IMR-90 (cell line): ENCODE measurements at regions not wholly inside any gene's neighbourhood (a gene's known extent, or its start where the extent isn't known, plus 50 kb on each side); places are given as distances from the start of the nearest gene placed in this dataset.

Experiments
- ATAC-seq: fragments of 200-7000 bp; cut with Tn5 transposase; 2 replicates; pipeline ENCODE4 v1.9.1; 2020; ENCODE audit warnings: low read depth, mild to moderate bottlenecking, moderate library complexity
- BruUV-seq: library from RNA; stranded (reverse); fragments of 400-500 nt; replicated peaks from 2 replicates; lab custom pipeline; 2021; lab: Mats Ljungman, UMichigan
- CTCF ChIA-PET: fragments of 300-600 bp; formaldehyde crosslinking; extraction: SDS; loops from one replicate; lab custom pipeline; 2021; ENCODE audit warnings: antibody characterized with exemption; lab: Yijun Ruan, JAX
- POLR2A ChIA-PET: fragments of 300-600 bp; sonication (Branson Sonifier 250); formaldehyde crosslinking; loops from one replicate; lab custom pipeline; 2022; ENCODE audit warnings: antibody characterized with exemption; ENCODE audit not compliant: unreplicated experiment; lab: Charles Lee
- DNase-seq: peaks from one replicate; pipeline ENCODE4 v3.0.0; 2013
- H2AFZ ChIP-seq: replicated peaks from 2 replicates; pipeline ENCODE3; 2013; ENCODE audit warnings: low read length, mild to moderate bottlenecking; ENCODE audit not compliant: poor library complexity
- H2AK5ac ChIP-seq: 2 replicates; pipeline ENCODE4 v1.6.1; 2013; ENCODE audit warnings: low read depth, low read length, inconsistent platforms
- H2AK9ac ChIP-seq: replicated peaks from 2 replicates; pipeline ENCODE3; 2013; ENCODE audit warnings: mild to moderate bottlenecking, low read depth, low read length, moderate library complexity; ENCODE audit not compliant: poor library complexity
- H2BK120ac ChIP-seq: 2 replicates; pipeline ENCODE4 v1.6.1; 2013; ENCODE audit warnings: low read depth, low read length, inconsistent platforms
- H2BK15ac ChIP-seq: 3 replicates; pipeline ENCODE4 v1.6.1; 2013; ENCODE audit warnings: low read depth, low read length, inconsistent platforms
- H2BK20ac ChIP-seq: 2 replicates; pipeline ENCODE4 v1.6.1; 2013; ENCODE audit warnings: low read depth, mild to moderate bottlenecking, inconsistent platforms, low read length, moderate library complexity
- H2BK5ac ChIP-seq: 2 replicates; pipeline ENCODE4 v1.6.1; 2013; ENCODE audit warnings: mild to moderate bottlenecking, low read depth, low read length, inconsistent platforms; ENCODE audit not compliant: poor library complexity, severe bottlenecking
- H3K14ac ChIP-seq: replicated peaks from 2 replicates; pipeline ENCODE4 v1.6.1; 2013; ENCODE audit warnings: low read depth, low read length, inconsistent platforms
- H3K18ac ChIP-seq: 2 replicates; pipeline ENCODE4 v1.6.1; 2013; ENCODE audit warnings: low read depth, low read length, control low read depth
- H3K23ac ChIP-seq: 2 replicates; pipeline ENCODE4 v1.6.1; 2013; ENCODE audit warnings: low read depth, low read length, inconsistent platforms
- H3K27ac ChIP-seq: 2 replicates; pipeline ENCODE4 v1.5.1; 2013; ENCODE audit warnings: mild to moderate bottlenecking, control low read depth, low read length; ENCODE audit not compliant: insufficient read depth
- H3K27me3 ChIP-seq: 2 replicates; pipeline ENCODE4 v1.6.1; 2013; ENCODE audit warnings: low read length; ENCODE audit not compliant: control insufficient read depth, insufficient read depth
- H3K36me3 ChIP-seq: 2 replicates; pipeline ENCODE4 v1.6.1; 2013; ENCODE audit warnings: low read length, mixed read lengths; ENCODE audit not compliant: control insufficient read depth, insufficient read depth
- H3K4ac ChIP-seq: 2 replicates; pipeline ENCODE4 v1.6.1; 2013; ENCODE audit warnings: low read depth, low read length, inconsistent platforms
- H3K4me1 ChIP-seq: 2 replicates; pipeline ENCODE4 v1.6.1; 2013; ENCODE audit warnings: low read length, mixed read lengths; ENCODE audit not compliant: control insufficient read depth, insufficient read depth
- H3K4me2 ChIP-seq: 2 replicates; pipeline ENCODE4 v1.6.1; 2013; ENCODE audit warnings: low read depth, mild to moderate bottlenecking, control low read depth, low read length, moderate library complexity
- H3K4me3 ChIP-seq: 2 replicates; pipeline ENCODE4 v1.5.1; 2013; ENCODE audit warnings: low read depth, mild to moderate bottlenecking, control low read depth, low read length, moderate library complexity; ENCODE audit not compliant: insufficient read depth
- H3K56ac ChIP-seq: 2 replicates; pipeline ENCODE4 v1.6.1; 2013; ENCODE audit warnings: low read length, inconsistent platforms; ENCODE audit not compliant: insufficient read depth; ENCODE audit errors: extremely low read depth
- H3K79me1 ChIP-seq, 2 experiments: 2 replicates each; pipeline ENCODE4 v1.6.1; 2013; ENCODE audit warnings: low read length in 2 of 2, inconsistent platforms in 1 of 2, low read depth in 1 of 2
- H3K9ac ChIP-seq: 2 replicates; pipeline ENCODE4 v1.6.1; 2013; ENCODE audit warnings: low read depth, low read length, control low read depth
- H3K9me1 ChIP-seq: 2 replicates; pipeline ENCODE4 v1.6.1; 2013; ENCODE audit warnings: low read length, inconsistent platforms; ENCODE audit not compliant: insufficient read depth
- H3K9me3 ChIP-seq: 2 replicates; pipeline ENCODE4 v1.6.1; 2013; ENCODE audit warnings: low read length; ENCODE audit not compliant: control insufficient read depth, insufficient read depth
- H4K20me1 ChIP-seq: 2 replicates; pipeline ENCODE4 v1.6.1; 2013; ENCODE audit warnings: low read length, inconsistent platforms; ENCODE audit not compliant: insufficient read depth
- H4K5ac ChIP-seq: 2 replicates; pipeline ENCODE4 v1.6.1; 2013; ENCODE audit warnings: mild to moderate bottlenecking, low read depth, low read length, control low read depth
- H4K8ac ChIP-seq, 2 experiments: 2 replicates each; pipeline ENCODE4 v1.6.1; 2013; ENCODE audit warnings: low read depth in 2 of 2, low read length in 2 of 2, control low read depth in 1 of 2, inconsistent platforms in 1 of 2
- H4K91ac ChIP-seq: 2 replicates; pipeline ENCODE4 v1.6.1; 2013; ENCODE audit warnings: low read depth, low read length, inconsistent platforms; ENCODE audit not compliant: insufficient read depth
- RCOR1 ChIP-seq: IDR thresholded peaks from 2 replicates; pipeline ENCODE4 v1.6.1; 2012; ENCODE audit warnings: mild to moderate bottlenecking, low read length, improper control_type of control experiment; ENCODE audit not compliant: insufficient replicate concordance
- SMC3 ChIP-seq: fragments of 150-350 bp; IDR thresholded peaks from 2 replicates; pipeline ENCODE4 v1.6.1; 2016; ENCODE audit warnings: low read depth, mild to moderate bottlenecking, antibody characterized with exemption, low read length, moderate library complexity
- WGBS, 2 experiments: methylation state at CpG; one replicate each; pipeline versions ENCODE4 v1.1.5 to v1.1.7; 2013; ENCODE audit warnings: missing lambda C conversion rate in 2 of 2; ENCODE audit not compliant: insufficient read length in 1 of 2; ENCODE audit errors: extremely low coverage in 2 of 2; 5-methylcytosine and 5-hydroxymethylcytosine counted together
- dilution Hi-C: fragments of 300-500 bp; cut with HindIII; formaldehyde crosslinking; loops from one replicate; pipeline ENCODE4 v1.14.3; 2018; ENCODE audit warnings: low sequenced_read_pairs; ENCODE audit not compliant: unreplicated experiment
- in situ Hi-C: fragments of 300-500 bp; cut with MboI; formaldehyde crosslinking; loops from 3 replicates; pipeline ENCODE4 v1.14.3; 2019; ENCODE audit warnings: low sequenced_read_pairs, inconsistent platforms, mixed read lengths
- intact Hi-C: fragments of 100-400 bp; cut with micrococcal nuclease; formaldehyde crosslinking; loops from 2 replicates; pipeline ENCODE4 v1.10.0; 2022
- TF ChIP-seq, protein P1 (sequence below): conservative IDR thresholded peaks from 2 replicates; pipeline ENCODE4 v1.5.1; 2012; ENCODE audit warnings: mild to moderate bottlenecking, low read depth, low read length, improper control_type of control experiment
- TF ChIP-seq, protein P2 (sequence below): fragments of 150-350 bp; IDR thresholded peaks from 2 replicates; pipeline ENCODE4 v1.6.1; 2016; ENCODE audit warnings: low read depth, mild to moderate bottlenecking, low read length, moderate library complexity, borderline replicate concordance

DNA sequence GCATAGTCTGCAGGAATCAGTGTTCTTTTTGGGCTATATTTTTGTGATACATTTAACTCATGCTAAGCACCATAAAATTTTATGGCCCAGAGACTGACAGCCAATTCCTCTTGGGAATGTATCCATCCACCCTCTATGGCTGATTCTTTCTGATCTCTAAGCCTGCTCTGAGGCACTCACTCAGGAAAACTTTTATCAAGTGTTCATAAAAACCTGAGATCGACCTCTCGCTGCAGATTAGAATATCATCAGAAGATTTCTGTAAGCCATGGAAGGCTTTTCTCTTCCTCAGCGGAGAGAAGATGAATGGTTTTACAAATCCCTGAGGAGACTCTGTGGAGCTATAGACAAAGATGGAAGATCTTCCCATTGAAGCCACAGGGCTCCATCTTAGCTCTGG is 489.8 kb upstream of the GHITM start:
- H2BK120ac ChIP-seq, result no peak overlapping the region
- no peak overlapping the region for H3K56ac ChIP-seq
- ATAC-seq (no peak), DNase-seq (no peak)
- no peak overlapping the region for H3K27ac ChIP-seq
- H4K20me1 ChIP-seq, result no peaks in the 10 kb centered on the region
- WGBS, 2 experiments, result no CpG with 5 or more reads among the region's 3 CpGs
- no peak overlapping the region for H3K18ac ChIP-seq
- BruUV-seq, result no TSS peak
- H3K27me3 ChIP-seq, result no peaks in the 10 kb centered on the region
- H4K8ac ChIP-seq, result no peak overlapping the region
- TF ChIP-seq, protein P1, sequence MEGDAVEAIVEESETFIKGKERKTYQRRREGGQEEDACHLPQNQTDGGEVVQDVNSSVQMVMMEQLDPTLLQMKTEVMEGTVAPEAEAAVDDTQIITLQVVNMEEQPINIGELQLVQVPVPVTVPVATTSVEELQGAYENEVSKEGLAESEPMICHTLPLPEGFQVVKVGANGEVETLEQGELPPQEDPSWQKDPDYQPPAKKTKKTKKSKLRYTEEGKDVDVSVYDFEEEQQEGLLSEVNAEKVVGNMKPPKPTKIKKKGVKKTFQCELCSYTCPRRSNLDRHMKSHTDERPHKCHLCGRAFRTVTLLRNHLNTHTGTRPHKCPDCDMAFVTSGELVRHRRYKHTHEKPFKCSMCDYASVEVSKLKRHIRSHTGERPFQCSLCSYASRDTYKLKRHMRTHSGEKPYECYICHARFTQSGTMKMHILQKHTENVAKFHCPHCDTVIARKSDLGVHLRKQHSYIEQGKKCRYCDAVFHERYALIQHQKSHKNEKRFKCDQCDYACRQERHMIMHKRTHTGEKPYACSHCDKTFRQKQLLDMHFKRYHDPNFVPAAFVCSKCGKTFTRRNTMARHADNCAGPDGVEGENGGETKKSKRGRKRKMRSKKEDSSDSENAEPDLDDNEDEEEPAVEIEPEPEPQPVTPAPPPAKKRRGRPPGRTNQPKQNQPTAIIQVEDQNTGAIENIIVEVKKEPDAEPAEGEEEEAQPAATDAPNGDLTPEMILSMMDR, result no peak
- TF ChIP-seq RCOR1 (no peak), SMC3 (no peak)
- TF ChIP-seq, protein P2, sequence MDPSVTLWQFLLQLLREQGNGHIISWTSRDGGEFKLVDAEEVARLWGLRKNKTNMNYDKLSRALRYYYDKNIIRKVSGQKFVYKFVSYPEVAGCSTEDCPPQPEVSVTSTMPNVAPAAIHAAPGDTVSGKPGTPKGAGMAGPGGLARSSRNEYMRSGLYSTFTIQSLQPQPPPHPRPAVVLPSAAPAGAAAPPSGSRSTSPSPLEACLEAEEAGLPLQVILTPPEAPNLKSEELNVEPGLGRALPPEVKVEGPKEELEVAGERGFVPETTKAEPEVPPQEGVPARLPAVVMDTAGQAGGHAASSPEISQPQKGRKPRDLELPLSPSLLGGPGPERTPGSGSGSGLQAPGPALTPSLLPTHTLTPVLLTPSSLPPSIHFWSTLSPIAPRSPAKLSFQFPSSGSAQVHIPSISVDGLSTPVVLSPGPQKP, result no peak
- no peak overlapping the region for H3K4me2 ChIP-seq
- intact Hi-C loops (no loop called here), dilution Hi-C loops (no loop called here), in situ Hi-C loops (no loop called here)
- no peak overlapping the region for H3K4me3 ChIP-seq
- H2AK9ac ChIP-seq, result no peak overlapping the region
- H3K4ac ChIP-seq, result no peak overlapping the region
- 0 out of 2 replicates have a peak, but pooled peaks cover 3% of the 10 kb centered on the region for H3K9me3 ChIP-seq
- H3K4me1 ChIP-seq, result no peaks in the 10 kb centered on the region
- no peak overlapping the region for H2AK5ac ChIP-seq
- no peak overlapping the region for H2BK5ac ChIP-seq
- no peak overlapping the region for H3K23ac ChIP-seq
- H4K5ac ChIP-seq, result no peak overlapping the region
- H2BK20ac ChIP-seq, result no peak overlapping the region
- H3K36me3 ChIP-seq, result no peaks in the 10 kb centered on the region
- ChIA-PET POLR2A (no interaction called here), CTCF (no interaction called here)
- no peak overlapping the region for H3K9ac ChIP-seq
- H2AFZ ChIP-seq, result no peak overlapping the region
- no peaks in the 10 kb centered on the region for H3K9me1 ChIP-seq
- no peak overlapping the region for H3K14ac ChIP-seq
- H2BK15ac ChIP-seq, result no peak overlapping the region
- no peaks in the 10 kb centered on the region for H3K79me1 ChIP-seq
- no peak overlapping the region for H4K91ac ChIP-seq
